Dendritic cell treated with granulocyte-macrophage colony-stimulating factor and Interleukin-4, amounts not matched to agents 40 ng/mL and 50 ng/mL, for 4 days (primary cell): ENCODE measurements at regions not wholly inside any gene's neighbourhood (a gene's known extent, or its start where the extent isn't known, plus 50 kb on each side); places are given as distances from the start of the nearest gene placed in this dataset.

ENCODE experiments used
- H3K27ac Mint-ChIP-seq: one replicate; pipeline ENCODE4 v1.8.0; 2022; ENCODE audit warnings: mild to moderate bottlenecking, mixed read lengths
- H3K27me3 Mint-ChIP-seq: one replicate; pipeline ENCODE4 v1.8.0; 2022; ENCODE audit warnings: mild to moderate bottlenecking, mixed read lengths
- H3K36me3 Mint-ChIP-seq: one replicate; pipeline ENCODE4 v1.8.0; 2022; ENCODE audit warnings: low read depth, mixed read lengths
- H3K4me1 Mint-ChIP-seq: one replicate; pipeline ENCODE4 v1.8.0; 2022; ENCODE audit warnings: low read depth, mixed read lengths
- H3K4me3 Mint-ChIP-seq: one replicate; pipeline ENCODE4 v1.8.0; 2022; ENCODE audit warnings: mild to moderate bottlenecking, moderate library complexity, mixed read lengths
- H3K9me3 Mint-ChIP-seq: one replicate; pipeline ENCODE4 v1.8.0; 2022; ENCODE audit warnings: mixed read lengths
- intact Hi-C: fragments of 100-400 bp; cut with micrococcal nuclease; formaldehyde crosslinking; loops from one replicate; pipeline ENCODE4 v1.15.0; 2022

GRCh38 chr19:30646806-30647205 is 274.6 kb downstream of the ZNF536 start:
- peaks cover 13% of the 10 kb centered on the region for H3K27me3 Mint-ChIP-seq
- H3K9me3 Mint-ChIP-seq = no peaks in the 10 kb centered on the region

GRCh38 chr19:30645946-30646577 is 273.9 kb downstream of the ZNF536 start:
- H3K36me3 Mint-ChIP-seq = no peaks in the 10 kb centered on the region

More at GRCh38 chr19:30646806-30647205, 274.6 kb downstream of the ZNF536 start:
- Mint-ChIP-seq H3K4me3 (no peak overlapping the region), H3K4me1 (no peaks in the 10 kb centered on the region), H3K36me3 (no peaks in the 10 kb centered on the region), H3K27ac (no peak overlapping the region)
- intact Hi-C loops = no loop called here

GRCh38 chr19:30640252-30640965 is 268.2 kb downstream of the ZNF536 start:
- intact Hi-C loops = no loop called here
- Mint-ChIP-seq H3K27me3 (peaks cover 2% of the 10 kb centered on the region), H3K27ac (no peak overlapping the region), H3K4me3 (no peak overlapping the region), H3K9me3 (no peaks in the 10 kb centered on the region), H3K4me1 (no peaks in the 10 kb centered on the region), H3K36me3 (no peaks in the 10 kb centered on the region)

More at GRCh38 chr19:30645946-30646577, 273.9 kb downstream of the ZNF536 start:
- no peak overlapping the region for H3K4me3 Mint-ChIP-seq
- H3K9me3 Mint-ChIP-seq = no peaks in the 10 kb centered on the region
- H3K4me1 Mint-ChIP-seq = no peaks in the 10 kb centered on the region
- H3K27me3 Mint-ChIP-seq = peaks cover 13% of the 10 kb centered on the region
- no peak overlapping the region for H3K27ac Mint-ChIP-seq
- intact Hi-C loops = no loop called here

- H3K36me3 Mint-ChIP-seq = no peaks in the 10 kb centered on the region
- H3K27ac Mint-ChIP-seq = no peak overlapping the region
- H3K27me3 Mint-ChIP-seq = peaks cover 2% of the 10 kb centered on the region
- no peaks in the 10 kb centered on the region for H3K4me1 Mint-ChIP-seq
- no peak overlapping the region for H3K4me3 Mint-ChIP-seq
- intact Hi-C loops = no loop called here
- no peaks in the 10 kb centered on the region for H3K9me3 Mint-ChIP-seq
These were observed 266.7 kb downstream of the ZNF536 start for GRCh38 chr19:30638889-30639288.

GRCh38 chr19:30637926-30638325 is 265.7 kb downstream of the ZNF536 start:
- H3K27ac Mint-ChIP-seq = no peak overlapping the region
- H3K4me1 Mint-ChIP-seq = no peaks in the 10 kb centered on the region
- no peaks in the 10 kb centered on the region for H3K36me3 Mint-ChIP-seq
- no peak overlapping the region for H3K4me3 Mint-ChIP-seq
- H3K27me3 Mint-ChIP-seq = no peaks in the 10 kb centered on the region
- intact Hi-C loops = no loop called here
- H3K9me3 Mint-ChIP-seq = no peaks in the 10 kb centered on the region

- Mint-ChIP-seq H3K36me3 (no peaks in the 10 kb centered on the region), H3K4me1 (no peaks in the 10 kb centered on the region), H3K9me3 (no peaks in the 10 kb centered on the region), H3K27me3 (no peaks in the 10 kb centered on the region), H3K27ac (no peak overlapping the region), H3K4me3 (no peak overlapping the region)
- intact Hi-C loops = no loop called here
These were observed 263.1 kb downstream of the ZNF536 start for GRCh38 chr19:30634996-30635975.

GRCh38 chr19:30634131-30634830 is 262.1 kb downstream of the ZNF536 start:
- Mint-ChIP-seq H3K4me3 (no peak overlapping the region), H3K27me3 (no peaks in the 10 kb centered on the region), H3K4me1 (no peaks in the 10 kb centered on the region), H3K36me3 (no peaks in the 10 kb centered on the region), H3K27ac (no peak overlapping the region), H3K9me3 (no peaks in the 10 kb centered on the region)
- intact Hi-C loops = no loop called here

- Mint-ChIP-seq H3K27ac (no peak overlapping the region), H3K4me1 (no peaks in the 10 kb centered on the region), H3K4me3 (no peak overlapping the region), H3K9me3 (no peaks in the 10 kb centered on the region), H3K27me3 (no peaks in the 10 kb centered on the region), H3K36me3 (no peaks in the 10 kb centered on the region)
- intact Hi-C loops = no loop called here
These were observed 258.8 kb downstream of the ZNF536 start for GRCh38 chr19:30631033-30631370.

- Mint-ChIP-seq H3K27me3 (no peaks in the 10 kb centered on the region), H3K4me3 (no peak overlapping the region), H3K36me3 (no peaks in the 10 kb centered on the region), H3K4me1 (no peaks in the 10 kb centered on the region), H3K9me3 (no peaks in the 10 kb centered on the region), H3K27ac (no peak overlapping the region)
- intact Hi-C loops = no loop called here
These were observed 258.3 kb downstream of the ZNF536 start for GRCh38 chr19:30630289-30631032.

GRCh38 chr19:30629086-30629485 is 256.9 kb downstream of the ZNF536 start:
- intact Hi-C loops = no loop called here
- Mint-ChIP-seq H3K4me3 (no peak overlapping the region), H3K36me3 (no peaks in the 10 kb centered on the region), H3K27me3 (no peaks in the 10 kb centered on the region), H3K27ac (no peak overlapping the region), H3K9me3 (peaks cover 11% of the 10 kb centered on the region), H3K4me1 (no peaks in the 10 kb centered on the region)

- no peak overlapping the region for H3K4me3 Mint-ChIP-seq
- no peaks in the 10 kb centered on the region for H3K27me3 Mint-ChIP-seq
- no peaks in the 10 kb centered on the region for H3K4me1 Mint-ChIP-seq
- intact Hi-C loops = no loop called here
- H3K36me3 Mint-ChIP-seq = no peaks in the 10 kb centered on the region
- peaks cover 26% of the 10 kb centered on the region for H3K9me3 Mint-ChIP-seq
- H3K27ac Mint-ChIP-seq = no peak overlapping the region
These were observed 254.4 kb downstream of the ZNF536 start for GRCh38 chr19:30626626-30626966.

GRCh38 chr19:30625947-30626625 is 253.9 kb downstream of the ZNF536 start:
- Mint-ChIP-seq H3K4me3 (no peak overlapping the region), H3K36me3 (no peaks in the 10 kb centered on the region), H3K9me3 (peaks cover 26% of the 10 kb centered on the region), H3K27ac (no peak overlapping the region), H3K4me1 (no peaks in the 10 kb centered on the region), H3K27me3 (no peaks in the 10 kb centered on the region)
- intact Hi-C loops = no loop called here

GRCh38 chr19:30622276-30622675 is 250.1 kb downstream of the ZNF536 start:
- H3K36me3 Mint-ChIP-seq = no peaks in the 10 kb centered on the region

More at GRCh38 chr19:30622276-30622675, 250.1 kb downstream of the ZNF536 start:
- Mint-ChIP-seq H3K4me3 (no peak overlapping the region), H3K4me1 (no peaks in the 10 kb centered on the region), H3K9me3 (peaks cover 26% of the 10 kb centered on the region), H3K27me3 (no peaks in the 10 kb centered on the region), H3K27ac (no peak overlapping the region)
- intact Hi-C loops = no loop called here
